MM.1S (cell line): ENCODE measurements at regions not wholly inside any gene's neighbourhood (a gene's known extent, or its start where the extent isn't known, plus 50 kb on each side); places are given as distances from the start of the nearest gene placed in this dataset.

Source experiments
- CTCF ChIP-seq: fragments of 300-600 bp; sonication (generic); IDR thresholded peaks from 2 replicates; pipeline ENCODE4 v1.5.1; 2016; ENCODE audit warnings: antibody characterized with exemption, low read length, mixed read lengths
- EZH2 ChIP-seq: fragments of 300-600 bp; sonication (generic); optimal IDR thresholded peaks from 2 replicates; pipeline ENCODE3; 2017; ENCODE audit warnings: low read depth, mild to moderate bottlenecking, antibody characterized with exemption, low read length, mixed read lengths

DNA sequence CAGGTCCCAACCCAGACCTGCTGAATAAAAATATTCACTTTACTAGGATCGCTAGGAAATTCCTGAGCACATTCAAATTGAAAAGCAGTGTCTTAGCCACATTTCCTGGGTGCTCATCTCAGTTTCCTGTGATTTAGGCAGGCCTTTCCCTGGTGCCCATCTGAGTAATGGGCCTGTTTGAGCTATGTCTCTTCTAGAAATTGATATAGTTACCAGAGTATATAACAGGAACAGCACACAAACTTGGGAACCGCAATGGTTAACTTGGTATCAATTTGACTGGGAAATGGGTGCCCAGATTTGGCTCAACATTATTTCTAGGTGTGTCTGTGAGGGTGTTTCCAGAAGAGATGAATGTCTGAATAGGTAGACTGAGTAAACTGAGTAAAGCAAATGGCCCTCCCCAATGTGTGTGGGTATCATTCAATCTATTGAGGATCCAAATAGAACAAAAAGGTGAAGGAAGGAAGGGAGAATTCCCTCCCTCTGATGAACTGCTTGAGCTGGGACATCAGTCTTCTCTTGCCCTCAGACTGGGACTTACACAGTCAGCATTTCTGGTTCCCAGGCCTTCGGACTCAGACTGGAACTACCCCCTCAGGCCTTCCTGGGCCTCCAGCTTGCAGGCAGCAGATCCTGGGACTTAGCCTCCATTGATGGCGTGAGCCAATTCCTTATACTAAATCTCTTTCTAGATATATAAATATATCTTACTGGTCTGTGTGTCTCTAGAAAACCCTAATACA, 99.1 kb downstream of the CCDC71L start:
- no peak for TF ChIP-seq CTCF
- TF ChIP-seq EZH2: no peak
